GM23338 (cell line): ENCODE measurements at regions not wholly inside any gene's neighbourhood (a gene's known extent, or its start where the extent isn't known, plus 50 kb on each side); places are given as distances from the start of the nearest gene placed in this dataset.

ENCODE experiments used
- ATAC-seq: fragments of 200-7000 bp; cut with Tn5 transposase; 3 replicates; pipeline ENCODE4 v1.9.1; 2020
- DNase-seq: peaks from one replicate; pipeline ENCODE4 v3.0.0-alpha.2; 2015; ENCODE audit warnings: low spot score
- H2AFZ ChIP-seq: fragments of 200-600 bp; sonication (generic); 2 replicates; pipeline ENCODE4 v1.8.0; 2016; ENCODE audit warnings: antibody characterized with exemption, mild to moderate bottlenecking, moderate library complexity
- H3F3A ChIP-seq: fragments of 200-600 bp; sonication (generic); replicated peaks from 2 replicates; pipeline ENCODE4 v1.8.0; 2017; ENCODE audit warnings: antibody characterized with exemption, mixed run types, low read depth
- H3K27ac ChIP-seq: fragments of 200-600 bp; sonication (generic); 2 replicates; pipeline ENCODE4 v1.6.1; 2016; ENCODE audit warnings: low read depth
- H3K27me3 ChIP-seq: fragments of 200-600 bp; sonication (generic); 2 replicates; pipeline ENCODE4 v1.8.0; 2016; ENCODE audit warnings: mild to moderate bottlenecking, mixed run types, moderate library complexity; ENCODE audit not compliant: insufficient read depth
- H3K36me3 ChIP-seq: fragments of 200-600 bp; sonication (generic); 2 replicates; pipeline ENCODE4 v1.8.0; 2016; ENCODE audit warnings: mild to moderate bottlenecking; ENCODE audit not compliant: insufficient read depth
- H3K4me1 ChIP-seq: fragments of 200-600 bp; sonication (generic); 2 replicates; pipeline ENCODE4 v1.8.0; 2016; ENCODE audit warnings: mild to moderate bottlenecking, moderate library complexity; ENCODE audit not compliant: insufficient read depth
- H3K4me2 ChIP-seq: fragments of 200-600 bp; sonication (generic); 2 replicates; pipeline ENCODE4 v1.7.1; 2017; ENCODE audit warnings: mixed run types
- H3K4me3 ChIP-seq: fragments of 200-600 bp; sonication (generic); 2 replicates; pipeline ENCODE4 v1.6.1; 2016; ENCODE audit warnings: mixed run types
- H3K79me2 ChIP-seq: fragments of 200-600 bp; sonication (generic); replicated peaks from 2 replicates; pipeline ENCODE4 v1.8.0; 2017; ENCODE audit warnings: mild to moderate bottlenecking; ENCODE audit not compliant: insufficient read depth
- H3K9me2 ChIP-seq: fragments of 200-600 bp; sonication (generic); 2 replicates; pipeline ENCODE4 v1.8.0; 2017; ENCODE audit not compliant: insufficient read depth
- H4K20me1 ChIP-seq: fragments of 200-600 bp; sonication (generic); replicated peaks from 2 replicates; pipeline ENCODE4 v1.8.0; 2017; ENCODE audit warnings: mild to moderate bottlenecking; ENCODE audit not compliant: insufficient read depth
- H3K27ac Mint-ChIP-seq: 2 replicates; pipeline ENCODE4 v1.8.0; 2020; ENCODE audit warnings: inconsistent platforms, mild to moderate bottlenecking, moderate library complexity, mixed read lengths
- H3K27me3 Mint-ChIP-seq: 3 replicates; pipeline ENCODE4 v1.8.0; 2022; ENCODE audit warnings: low read depth, mild to moderate bottlenecking, moderate library complexity, mixed read lengths, inconsistent platforms; ENCODE audit not compliant: insufficient read depth, poor library complexity
- H3K36me3 Mint-ChIP-seq: 3 replicates; pipeline ENCODE4 v1.8.0; 2021; ENCODE audit warnings: low read depth, mild to moderate bottlenecking, inconsistent platforms, moderate library complexity, mixed read lengths
- H3K4me1 Mint-ChIP-seq: 3 replicates; pipeline ENCODE4 v1.8.0; 2020; ENCODE audit warnings: mild to moderate bottlenecking, inconsistent platforms, mixed read lengths
- H3K4me3 Mint-ChIP-seq: 3 replicates; pipeline ENCODE4 v1.8.0; 2021; ENCODE audit warnings: moderate library complexity, mild to moderate bottlenecking, inconsistent platforms, mixed read lengths
- H3K9me3 Mint-ChIP-seq: 3 replicates; pipeline ENCODE4 v1.8.0; 2020; ENCODE audit warnings: moderate library complexity, mild to moderate bottlenecking, inconsistent platforms, mixed read lengths
- CREB1 ChIP-seq: fragments of 250-450 bp; sonication (Bioruptor Pico); IDR thresholded peaks from 2 replicates; pipeline ENCODE4 v1.5.0; 2020; ENCODE audit warnings: low read depth, mild to moderate bottlenecking, moderate library complexity
- EZH2 ChIP-seq: fragments of 200-600 bp; sonication (generic); IDR thresholded peaks from one replicate; pipeline ENCODE4 v1.8.0; 2017; ENCODE audit warnings: antibody characterized with exemption, mild to moderate bottlenecking, low read depth; ENCODE audit not compliant: unreplicated experiment
- EZH2phosphoT487 ChIP-seq: fragments of 200-600 bp; sonication (generic); IDR thresholded peaks from one replicate; pipeline ENCODE4 v1.8.1; 2018; ENCODE audit warnings: antibody characterized with exemption; ENCODE audit not compliant: unreplicated experiment
- JUNB ChIP-seq: IDR thresholded peaks from one replicate; pipeline ENCODE4 v1.6.1; 2016; ENCODE audit warnings: antibody characterized with exemption; ENCODE audit not compliant: unreplicated experiment
- NANOG ChIP-seq: IDR thresholded peaks from 2 replicates; pipeline ENCODE4 v1.6.1; 2016; ENCODE audit warnings: antibody characterized with exemption, borderline replicate concordance
- POLR2AphosphoS5 ChIP-seq: IDR thresholded peaks from 2 replicates; pipeline ENCODE4 v1.6.1; 2016; ENCODE audit warnings: antibody characterized with exemption, low read depth
- STAT1 ChIP-seq: IDR thresholded peaks from one replicate; pipeline ENCODE4 v1.6.1; 2016; ENCODE audit warnings: antibody characterized with exemption; ENCODE audit not compliant: unreplicated experiment
- ZNF114 ChIP-seq: fragments of 250-450 bp; sonication (Bioruptor Pico); IDR thresholded peaks from 2 replicates; pipeline ENCODE4 v1.5.0; 2020; ENCODE audit warnings: mild to moderate bottlenecking, moderate library complexity
- ZNF331 ChIP-seq: fragments of 250-450 bp; sonication (Bioruptor Pico); IDR thresholded peaks from 2 replicates; pipeline ENCODE4 v1.5.0; 2020; ENCODE audit warnings: low read depth, mild to moderate bottlenecking, moderate library complexity
- ZNF462 ChIP-seq: fragments of 250-450 bp; sonication (Bioruptor Pico); IDR thresholded peaks from 2 replicates; pipeline ENCODE4 v1.5.0; 2020; ENCODE audit warnings: mild to moderate bottlenecking, moderate library complexity
- TF ChIP-seq, protein P1 (sequence below), 2 experiments: fragments of 200-600 bp in 1 of 2; sonication (generic) in 1 of 2; conservative IDR thresholded peaks; 2 replicates each; pipeline versions ENCODE4 v1.5.1 to v1.6.1; 2016 to 2017; ENCODE audit warnings: antibody characterized with exemption in 2 of 2, low read depth in 2 of 2, mild to moderate bottlenecking in 2 of 2, moderate library complexity in 1 of 2
- TF ChIP-seq, protein P2 (sequence below): IDR thresholded peaks from one replicate; pipeline ENCODE4 v1.6.1; 2018; ENCODE audit warnings: antibody characterized with exemption; ENCODE audit not compliant: unreplicated experiment
- TF ChIP-seq, protein P3 (sequence below): IDR thresholded peaks from 2 replicates; pipeline ENCODE4 v1.6.1; 2016; ENCODE audit warnings: antibody characterized with exemption

DNA sequence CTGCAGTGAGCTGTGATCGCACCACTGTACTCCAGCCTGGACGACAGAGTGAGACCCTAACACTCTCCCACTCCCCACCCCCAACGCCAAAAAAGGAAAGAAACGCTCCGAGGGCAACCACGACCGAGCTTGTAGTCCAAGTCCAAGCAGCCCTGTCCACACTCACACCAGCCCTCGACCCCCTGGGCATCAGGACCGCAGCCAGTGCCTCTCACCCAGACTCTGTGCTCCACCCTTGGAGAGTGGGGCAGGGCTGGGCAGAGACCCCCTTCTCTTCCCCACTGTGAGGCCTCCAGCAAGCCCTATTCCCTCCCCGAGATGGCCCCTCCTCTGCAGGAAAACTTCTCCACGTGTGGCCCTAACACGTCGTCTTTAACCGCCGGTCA is 82.6 kb downstream of the FOXL3 start:
- peaks cover 11% of the 10 kb centered on the region; the same call in 2 of the 3 replicates for H3K4me1 Mint-ChIP-seq
- Histone ChIP-seq H2AFZ (peak overlapping the region; percentile 66; the same call in 1 of the 2 replicates), H3K27me3 (no peaks in the 10 kb centered on the region), H3K79me2 (no peaks in the 10 kb centered on the region), H3K9me2 (no peaks in the 10 kb centered on the region), H3K4me3 (no peak overlapping the region), H3K36me3 (no peaks in the 10 kb centered on the region), H3F3A (no peaks in the 10 kb centered on the region), H3K27ac (no peak overlapping the region), H3K4me2 (no peak overlapping the region), H3K4me1 (no peaks in the 10 kb centered on the region), H4K20me1 (no peaks in the 10 kb centered on the region)
- no peaks in the 10 kb centered on the region for H3K9me3 Mint-ChIP-seq
- no peaks in the 10 kb centered on the region for H3K36me3 Mint-ChIP-seq
- no peak for TF ChIP-seq STAT1
- no peak for TF ChIP-seq ZNF462 (CRISPR knock-in tag)
- no peak for TF ChIP-seq EZH2
- no peak for TF ChIP-seq POLR2AphosphoS5
- TF ChIP-seq, protein P1, sequence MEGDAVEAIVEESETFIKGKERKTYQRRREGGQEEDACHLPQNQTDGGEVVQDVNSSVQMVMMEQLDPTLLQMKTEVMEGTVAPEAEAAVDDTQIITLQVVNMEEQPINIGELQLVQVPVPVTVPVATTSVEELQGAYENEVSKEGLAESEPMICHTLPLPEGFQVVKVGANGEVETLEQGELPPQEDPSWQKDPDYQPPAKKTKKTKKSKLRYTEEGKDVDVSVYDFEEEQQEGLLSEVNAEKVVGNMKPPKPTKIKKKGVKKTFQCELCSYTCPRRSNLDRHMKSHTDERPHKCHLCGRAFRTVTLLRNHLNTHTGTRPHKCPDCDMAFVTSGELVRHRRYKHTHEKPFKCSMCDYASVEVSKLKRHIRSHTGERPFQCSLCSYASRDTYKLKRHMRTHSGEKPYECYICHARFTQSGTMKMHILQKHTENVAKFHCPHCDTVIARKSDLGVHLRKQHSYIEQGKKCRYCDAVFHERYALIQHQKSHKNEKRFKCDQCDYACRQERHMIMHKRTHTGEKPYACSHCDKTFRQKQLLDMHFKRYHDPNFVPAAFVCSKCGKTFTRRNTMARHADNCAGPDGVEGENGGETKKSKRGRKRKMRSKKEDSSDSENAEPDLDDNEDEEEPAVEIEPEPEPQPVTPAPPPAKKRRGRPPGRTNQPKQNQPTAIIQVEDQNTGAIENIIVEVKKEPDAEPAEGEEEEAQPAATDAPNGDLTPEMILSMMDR (conservative IDR thresholded peaks at IDR 0.05; ENCODE audit: low read depth in 2 of 2): no peak
- TF ChIP-seq EZH2phosphoT487: no peak
- no peak for TF ChIP-seq CREB1 (CRISPR knock-in tag)
- no peak for TF ChIP-seq JUNB
- TF ChIP-seq ZNF114 (CRISPR knock-in tag): no peak
- no peak for TF ChIP-seq NANOG
- TF ChIP-seq, protein P2, sequence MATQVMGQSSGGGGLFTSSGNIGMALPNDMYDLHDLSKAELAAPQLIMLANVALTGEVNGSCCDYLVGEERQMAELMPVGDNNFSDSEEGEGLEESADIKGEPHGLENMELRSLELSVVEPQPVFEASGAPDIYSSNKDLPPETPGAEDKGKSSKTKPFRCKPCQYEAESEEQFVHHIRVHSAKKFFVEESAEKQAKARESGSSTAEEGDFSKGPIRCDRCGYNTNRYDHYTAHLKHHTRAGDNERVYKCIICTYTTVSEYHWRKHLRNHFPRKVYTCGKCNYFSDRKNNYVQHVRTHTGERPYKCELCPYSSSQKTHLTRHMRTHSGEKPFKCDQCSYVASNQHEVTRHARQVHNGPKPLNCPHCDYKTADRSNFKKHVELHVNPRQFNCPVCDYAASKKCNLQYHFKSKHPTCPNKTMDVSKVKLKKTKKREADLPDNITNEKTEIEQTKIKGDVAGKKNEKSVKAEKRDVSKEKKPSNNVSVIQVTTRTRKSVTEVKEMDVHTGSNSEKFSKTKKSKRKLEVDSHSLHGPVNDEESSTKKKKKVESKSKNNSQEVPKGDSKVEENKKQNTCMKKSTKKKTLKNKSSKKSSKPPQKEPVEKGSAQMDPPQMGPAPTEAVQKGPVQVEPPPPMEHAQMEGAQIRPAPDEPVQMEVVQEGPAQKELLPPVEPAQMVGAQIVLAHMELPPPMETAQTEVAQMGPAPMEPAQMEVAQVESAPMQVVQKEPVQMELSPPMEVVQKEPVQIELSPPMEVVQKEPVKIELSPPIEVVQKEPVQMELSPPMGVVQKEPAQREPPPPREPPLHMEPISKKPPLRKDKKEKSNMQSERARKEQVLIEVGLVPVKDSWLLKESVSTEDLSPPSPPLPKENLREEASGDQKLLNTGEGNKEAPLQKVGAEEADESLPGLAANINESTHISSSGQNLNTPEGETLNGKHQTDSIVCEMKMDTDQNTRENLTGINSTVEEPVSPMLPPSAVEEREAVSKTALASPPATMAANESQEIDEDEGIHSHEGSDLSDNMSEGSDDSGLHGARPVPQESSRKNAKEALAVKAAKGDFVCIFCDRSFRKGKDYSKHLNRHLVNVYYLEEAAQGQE: no peak
- TF ChIP-seq ZNF331: no peak
- TF ChIP-seq, protein P3, sequence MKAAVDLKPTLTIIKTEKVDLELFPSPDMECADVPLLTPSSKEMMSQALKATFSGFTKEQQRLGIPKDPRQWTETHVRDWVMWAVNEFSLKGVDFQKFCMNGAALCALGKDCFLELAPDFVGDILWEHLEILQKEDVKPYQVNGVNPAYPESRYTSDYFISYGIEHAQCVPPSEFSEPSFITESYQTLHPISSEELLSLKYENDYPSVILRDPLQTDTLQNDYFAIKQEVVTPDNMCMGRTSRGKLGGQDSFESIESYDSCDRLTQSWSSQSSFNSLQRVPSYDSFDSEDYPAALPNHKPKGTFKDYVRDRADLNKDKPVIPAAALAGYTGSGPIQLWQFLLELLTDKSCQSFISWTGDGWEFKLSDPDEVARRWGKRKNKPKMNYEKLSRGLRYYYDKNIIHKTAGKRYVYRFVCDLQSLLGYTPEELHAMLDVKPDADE: no peak
- H3K27me3 Mint-ChIP-seq: peaks cover 6% of the 10 kb centered on the region
- no peak overlapping the region for H3K27ac Mint-ChIP-seq
- no peak for ATAC-seq
- no peak overlapping the region for H3K4me3 Mint-ChIP-seq
- no peak for DNase-seq
